ENCODE measurements at regions not wholly inside any gene's neighbourhood (a gene's known extent, or its start where the extent isn't known, plus 50 kb on each side); places are given as distances from the start of the nearest gene placed in this dataset.

- intact Hi-C loops (cut with DNase I) = no loop called here
- no peak overlapping the region for H3K27ac ChIP-seq
- TF ChIP-seq POLR2A (IDR thresholded peaks at IDR 0.05) (no peak), POLR2AphosphoS5 (IDR thresholded peaks at IDR 0.05) (no peak), CTCF (IDR thresholded peaks at IDR 0.05) (no peak)
- WGBS = 56% methylated on average over 5 of the region's 5 CpGs
- no peaks in the 10 kb centered on the region for H3K9me3 ChIP-seq
- no peaks in the 10 kb centered on the region for H3K4me1 ChIP-seq (replicated peaks)
- DNase-seq (ENCODE audit: low spot score) = no peak
- H3K4me3 ChIP-seq = no peak overlapping the region
- no peaks in the 10 kb centered on the region for H3K27me3 ChIP-seq (replicated peaks; ENCODE audit: insufficient read depth)
- no peaks in the 10 kb centered on the region for H3K36me3 ChIP-seq
These were observed 312.3 kb downstream of the HAO1 start for GRCh38 chr20:7627734-7628663.

GRCh38 chr20:7629880-7630279 is 310.4 kb downstream of the HAO1 start:
- no peak for DNase-seq (ENCODE audit: low spot score)
- 53% methylated on average over 1 of the region's 1 CpG for WGBS
- TF ChIP-seq POLR2A (IDR thresholded peaks at IDR 0.05) (no peak), CTCF (IDR thresholded peaks at IDR 0.05) (no peak), POLR2AphosphoS5 (IDR thresholded peaks at IDR 0.05) (no peak)

GRCh38 chr20:7637184-7637583 is 303.1 kb downstream of the HAO1 start:
- intact Hi-C loops (cut with DNase I) = no loop called here
- TF ChIP-seq POLR2AphosphoS5 (IDR thresholded peaks at IDR 0.05) (no peak), POLR2A (IDR thresholded peaks at IDR 0.05) (no peak), CTCF (IDR thresholded peaks at IDR 0.05) (no peak)
- DNase-seq (ENCODE audit: low spot score) = no peak
- Histone ChIP-seq H3K9me3 (no peaks in the 10 kb centered on the region), H3K4me1 (replicated peaks) (no peaks in the 10 kb centered on the region), H3K36me3 (no peaks in the 10 kb centered on the region), H3K4me3 (no peak overlapping the region), H3K27ac (no peak overlapping the region), H3K27me3 (replicated peaks; ENCODE audit: insufficient read depth) (no peaks in the 10 kb centered on the region)

More at GRCh38 chr20:7629880-7630279, 310.4 kb downstream of the HAO1 start:
- H3K4me1 ChIP-seq (replicated peaks) = no peaks in the 10 kb centered on the region
- no peak overlapping the region for H3K27ac ChIP-seq
- H3K36me3 ChIP-seq = no peaks in the 10 kb centered on the region
- intact Hi-C loops (cut with DNase I) = no loop called here
- no peaks in the 10 kb centered on the region for H3K9me3 ChIP-seq
- no peaks in the 10 kb centered on the region for H3K27me3 ChIP-seq (replicated peaks; ENCODE audit: insufficient read depth)
- H3K4me3 ChIP-seq = no peak overlapping the region

GRCh38 chr20:7650086-7650879 is 290.0 kb downstream of the HAO1 start:
- H3K4me3 ChIP-seq = no peak overlapping the region
- intact Hi-C loops (cut with DNase I) = no loop called here
- H3K27me3 ChIP-seq (replicated peaks; ENCODE audit: insufficient read depth) = no peaks in the 10 kb centered on the region
- whole genome bisulfite sequencing = 77% methylated on average over 6 of the region's 6 CpGs
- H3K9me3 ChIP-seq = no peaks in the 10 kb centered on the region
- DNase-seq (ENCODE audit: low spot score) = no peak
- H3K27ac ChIP-seq = no peak overlapping the region
- H3K36me3 ChIP-seq = no peaks in the 10 kb centered on the region
- no peak for TF ChIP-seq POLR2AphosphoS5 (IDR thresholded peaks at IDR 0.05)
- TF ChIP-seq POLR2A (IDR thresholded peaks at IDR 0.05) = no peak
- no peak for TF ChIP-seq CTCF (IDR thresholded peaks at IDR 0.05)
- H3K4me1 ChIP-seq (replicated peaks) = no peaks in the 10 kb centered on the region
